OCI-LY7 (cell line): ENCODE measurements at regions not wholly inside any gene's neighbourhood (a gene's known extent, or its start where the extent isn't known, plus 50 kb on each side); places are given as distances from the start of the nearest gene placed in this dataset.

Experiments
- BruUV-seq: library from RNA; stranded (reverse); fragments of 400-500 nt; replicated peaks from 2 replicates; lab custom pipeline; 2021; lab: Mats Ljungman, UMichigan
- CTCF ChIA-PET: fragments of 300-600 bp; sonication (Branson Sonifier 250); formaldehyde crosslinking; loops from one replicate; lab custom pipeline; 2022; ENCODE audit warnings: antibody characterized with exemption; ENCODE audit not compliant: unreplicated experiment; lab: Charles Lee
- POLR2A ChIA-PET: fragments of 300-600 bp; sonication (Branson Sonifier 250); formaldehyde crosslinking; loops from one replicate; lab custom pipeline; 2022; ENCODE audit warnings: antibody characterized with exemption; lab: Charles Lee
- DNase-seq: peaks from one replicate; pipeline ENCODE4 v3.0.0-alpha.2; 2015; ENCODE audit warnings: low spot score
- H2AFZ ChIP-seq: fragments of 200-600 bp; sonication (generic), shearing (Covaris generic); 2 replicates; pipeline ENCODE4 v1.6.1; 2014; ENCODE audit warnings: mild to moderate bottlenecking, antibody characterized with exemption, low read length, moderate library complexity
- H3K27ac ChIP-seq: fragments of 200-600 bp; sonication (generic); 2 replicates; pipeline ENCODE4 v1.5.1; 2014; ENCODE audit warnings: mixed run types, low read depth, mild to moderate bottlenecking, moderate library complexity, low read length, inconsistent platforms; ENCODE audit not compliant: poor library complexity, severe bottlenecking
- H3K36me3 ChIP-seq: fragments of 200-600 bp; sonication (generic); 2 replicates; pipeline ENCODE4 v1.6.1; 2014; ENCODE audit warnings: mild to moderate bottlenecking, antibody characterized with exemption, low read length, moderate library complexity, mixed read lengths; ENCODE audit not compliant: insufficient read depth
- H3K4me1 ChIP-seq: fragments of 200-600 bp; sonication (generic); 2 replicates; pipeline ENCODE4 v1.5.1; 2014; ENCODE audit warnings: mild to moderate bottlenecking, low read length; ENCODE audit not compliant: insufficient read depth, poor library complexity, severe bottlenecking
- H3K4me2 ChIP-seq: fragments of 200-600 bp; sonication (generic); 2 replicates; pipeline ENCODE4 v1.6.1; 2014; ENCODE audit warnings: mild to moderate bottlenecking, low read length
- H3K4me3 ChIP-seq: fragments of 200-600 bp; sonication (generic); 2 replicates; pipeline ENCODE4 v1.5.1; 2014; ENCODE audit warnings: mild to moderate bottlenecking, low read depth, low read length; ENCODE audit not compliant: poor library complexity, severe bottlenecking
- H3K79me2 ChIP-seq: fragments of 200-600 bp; sonication (generic); 2 replicates; pipeline ENCODE4 v1.6.1; 2016; ENCODE audit warnings: low read depth, mild to moderate bottlenecking, low read length, moderate library complexity, mixed read lengths; ENCODE audit not compliant: insufficient read depth
- H3K9me2 ChIP-seq: fragments of 200-600 bp; sonication (generic); 2 replicates; pipeline ENCODE4 v1.6.1; 2016; ENCODE audit warnings: mild to moderate bottlenecking, low read length, mixed read lengths; ENCODE audit not compliant: insufficient read depth
- H3K9me3 ChIP-seq: fragments of 200-600 bp; sonication (generic); 2 replicates; pipeline ENCODE4 v1.6.1; 2014; ENCODE audit warnings: mild to moderate bottlenecking, mixed run types, low read length, mixed read lengths
- H4K20me1 ChIP-seq: fragments of 200-600 bp; sonication (generic); 2 replicates; pipeline ENCODE4 v1.6.1; 2014; ENCODE audit warnings: mild to moderate bottlenecking, antibody characterized with exemption, low read length, moderate library complexity, mixed read lengths; ENCODE audit not compliant: insufficient read depth
- EZH2phosphoT487 ChIP-seq: fragments of 200-600 bp; sonication (generic); IDR thresholded peaks from 2 replicates; pipeline ENCODE4 v1.6.1; 2018; ENCODE audit warnings: low read depth, borderline replicate concordance, mild to moderate bottlenecking, mixed run types, antibody characterized with exemption, low read length, moderate library complexity, mixed read lengths
- intact Hi-C: fragments of 100-400 bp; cut with micrococcal nuclease; formaldehyde crosslinking; loops from one replicate; pipeline ENCODE4 v1.10.0; 2022; ENCODE audit not compliant: unreplicated experiment
- TF ChIP-seq, protein P1 (sequence below): fragments of 200-600 bp; sonication (generic); conservative IDR thresholded peaks from 2 replicates; pipeline ENCODE4 v1.5.1; 2014; ENCODE audit warnings: mild to moderate bottlenecking, antibody characterized with exemption, low read length, moderate library complexity, mixed read lengths

DNA sequence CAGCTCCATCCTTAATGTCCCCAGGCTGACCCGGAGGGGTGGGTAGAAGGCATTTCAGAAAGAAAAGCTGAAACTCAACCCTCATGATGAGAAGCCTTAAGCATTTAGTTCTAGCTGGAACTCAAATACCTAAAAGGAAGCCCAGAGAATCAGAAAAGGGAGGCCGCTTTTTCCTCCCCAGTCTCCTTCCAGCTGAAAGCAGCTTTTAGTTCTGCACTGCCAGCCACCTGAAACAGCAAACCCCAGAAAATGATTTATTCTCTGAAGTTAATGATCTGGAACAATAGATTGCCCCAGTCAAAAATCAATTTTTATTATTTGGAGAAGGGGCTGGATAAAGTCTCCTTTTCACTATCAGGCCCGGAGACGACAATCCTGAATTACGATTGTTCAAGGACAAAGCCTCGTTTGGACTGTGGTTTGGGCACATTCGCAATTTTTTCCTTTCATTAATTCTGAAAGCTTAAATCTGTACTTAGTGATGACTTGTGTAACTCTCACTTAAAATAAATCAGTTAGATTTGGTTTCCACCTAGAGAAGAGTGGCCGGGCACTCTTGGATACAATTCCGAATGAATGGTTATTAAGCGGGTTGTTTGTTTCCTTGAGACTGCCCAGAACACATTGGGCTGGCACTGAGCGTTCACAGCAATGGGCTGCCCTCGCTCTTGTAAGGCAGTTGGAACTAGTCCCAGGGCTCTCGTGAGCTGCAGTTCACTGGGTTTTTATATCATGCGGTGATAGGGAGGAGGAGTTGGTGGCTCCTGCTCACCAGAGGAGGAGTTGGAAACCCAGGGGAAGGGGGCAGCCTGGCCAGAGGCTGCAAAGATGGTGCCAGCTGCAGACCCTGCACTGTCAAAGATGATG, 262.2 kb downstream of the CCSER2 start:
- BruUV-seq = no TSS peak
- POLR2A ChIA-PET = interaction anchor here (0.5 to 0.6 kb wide), 2 partner anchors 10 to 274 kb away, joined by 3 read pairs; no protein-coding TSS in a partner anchor
- H3K27ac ChIP-seq = no peak overlapping the region
- DNase-seq = no peak
- TF ChIP-seq, protein P1, sequence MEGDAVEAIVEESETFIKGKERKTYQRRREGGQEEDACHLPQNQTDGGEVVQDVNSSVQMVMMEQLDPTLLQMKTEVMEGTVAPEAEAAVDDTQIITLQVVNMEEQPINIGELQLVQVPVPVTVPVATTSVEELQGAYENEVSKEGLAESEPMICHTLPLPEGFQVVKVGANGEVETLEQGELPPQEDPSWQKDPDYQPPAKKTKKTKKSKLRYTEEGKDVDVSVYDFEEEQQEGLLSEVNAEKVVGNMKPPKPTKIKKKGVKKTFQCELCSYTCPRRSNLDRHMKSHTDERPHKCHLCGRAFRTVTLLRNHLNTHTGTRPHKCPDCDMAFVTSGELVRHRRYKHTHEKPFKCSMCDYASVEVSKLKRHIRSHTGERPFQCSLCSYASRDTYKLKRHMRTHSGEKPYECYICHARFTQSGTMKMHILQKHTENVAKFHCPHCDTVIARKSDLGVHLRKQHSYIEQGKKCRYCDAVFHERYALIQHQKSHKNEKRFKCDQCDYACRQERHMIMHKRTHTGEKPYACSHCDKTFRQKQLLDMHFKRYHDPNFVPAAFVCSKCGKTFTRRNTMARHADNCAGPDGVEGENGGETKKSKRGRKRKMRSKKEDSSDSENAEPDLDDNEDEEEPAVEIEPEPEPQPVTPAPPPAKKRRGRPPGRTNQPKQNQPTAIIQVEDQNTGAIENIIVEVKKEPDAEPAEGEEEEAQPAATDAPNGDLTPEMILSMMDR = no peak
- TF ChIP-seq EZH2phosphoT487 = no peak
- no peak overlapping the region for H3K4me2 ChIP-seq
- intact Hi-C loops = no loop called here
- no peaks in the 10 kb centered on the region for H3K36me3 ChIP-seq
- H3K9me3 ChIP-seq = no peaks in the 10 kb centered on the region
- H3K79me2 ChIP-seq = no peaks in the 10 kb centered on the region
- no peaks in the 10 kb centered on the region for H3K9me2 ChIP-seq
- H3K4me1 ChIP-seq = no peaks in the 10 kb centered on the region
- CTCF ChIA-PET = no interaction called here
- H3K4me3 ChIP-seq = no peak overlapping the region
- no peaks in the 10 kb centered on the region for H4K20me1 ChIP-seq
- no peak overlapping the region for H2AFZ ChIP-seq

DNA sequence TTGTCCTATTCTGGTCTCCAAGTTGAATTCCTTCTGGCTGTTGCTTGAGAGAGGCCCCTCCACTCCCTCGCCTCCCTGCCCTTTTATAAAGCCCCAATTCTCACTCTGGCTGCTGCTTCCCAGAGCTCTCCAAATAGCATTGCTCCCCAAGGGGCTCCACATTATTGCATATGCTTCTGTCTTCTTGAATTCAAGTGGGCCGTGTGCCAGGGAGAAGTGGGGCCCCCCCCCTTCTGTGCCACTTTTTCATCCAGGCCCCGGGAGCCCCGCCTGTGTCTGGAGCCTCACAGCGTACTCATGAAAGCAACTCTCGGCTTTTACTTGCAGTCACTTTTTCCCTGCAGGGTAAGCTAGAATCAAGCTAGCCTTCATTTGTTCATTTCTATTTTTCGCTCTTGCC, 265.1 kb downstream of the CCSER2 start:
- H3K4me3 ChIP-seq = no peak overlapping the region
- ChIA-PET CTCF (no interaction called here), POLR2A (interaction anchor here (0.6 to 0.7 kb wide), 2 partner anchors 357 to 454 kb away, joined by 5 to 6 read pairs; partner anchors contain the start of gene GHITM)
- no peaks in the 10 kb centered on the region for H3K9me3 ChIP-seq
- no TSS peak for BruUV-seq
- no peak for DNase-seq
- no peaks in the 10 kb centered on the region for H3K79me2 ChIP-seq
- H3K4me2 ChIP-seq = no peak overlapping the region
- TF ChIP-seq, protein P1 = no peak
- no peak for TF ChIP-seq EZH2phosphoT487
- intact Hi-C loops = no loop called here
- no peak overlapping the region for H3K27ac ChIP-seq
- H3K9me2 ChIP-seq = no peaks in the 10 kb centered on the region
- H3K4me1 ChIP-seq = no peaks in the 10 kb centered on the region
- no peaks in the 10 kb centered on the region for H3K36me3 ChIP-seq
- no peak overlapping the region for H2AFZ ChIP-seq
- no peaks in the 10 kb centered on the region for H4K20me1 ChIP-seq

DNA sequence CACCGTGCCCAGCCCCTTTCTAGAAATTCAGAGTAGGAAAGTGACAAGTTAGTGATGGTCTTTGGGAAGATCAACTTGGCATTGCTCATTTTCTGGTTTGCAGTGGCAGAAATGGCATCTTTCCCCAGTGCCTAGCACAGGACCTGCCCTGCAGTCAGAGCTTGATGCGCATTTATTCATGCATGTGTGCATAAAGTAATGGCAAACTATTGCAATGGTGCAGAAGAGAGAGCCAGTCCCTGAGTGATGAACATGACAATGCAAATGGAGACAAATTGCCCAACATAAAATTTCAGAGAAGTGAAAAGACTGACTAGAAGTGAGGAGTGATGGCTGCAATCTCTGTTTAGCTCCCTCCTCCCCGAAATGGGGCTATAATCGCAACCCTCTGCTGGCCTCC, 268.2 kb downstream of the CCSER2 start:
- no TSS peak for BruUV-seq
- ChIA-PET CTCF (no interaction called here), POLR2A (interaction anchor here (0.6 to 1.1 kb wide), 4 partner anchors 17 to 321 kb away, joined by 3 to 4 read pairs (median 3); no protein-coding TSS in a partner anchor)
- no peaks in the 10 kb centered on the region for H3K36me3 ChIP-seq
- H4K20me1 ChIP-seq = no peaks in the 10 kb centered on the region
- no peak overlapping the region for H3K4me2 ChIP-seq
- H3K27ac ChIP-seq = no peak overlapping the region
- no peaks in the 10 kb centered on the region for H3K9me3 ChIP-seq
- intact Hi-C loops = no loop called here
- H3K4me1 ChIP-seq = no peaks in the 10 kb centered on the region
- H3K4me3 ChIP-seq = no peak overlapping the region
- no peaks in the 10 kb centered on the region for H3K79me2 ChIP-seq
- H3K9me2 ChIP-seq = no peaks in the 10 kb centered on the region
- TF ChIP-seq, protein P1 = no peak
- no peak for TF ChIP-seq EZH2phosphoT487
- no peak overlapping the region for H2AFZ ChIP-seq
- DNase-seq = no peak
